ENCODE measurements at regions not wholly inside any gene's neighbourhood (a gene's known extent, or its start where the extent isn't known, plus 50 kb on each side); places are given as distances from the start of the nearest gene placed in this dataset.

GRCh38 chr11:25943777-25944661, 387.9 kb upstream of the ANO3 start:
- DNase-seq (ENCODE audit: low read depth in 1 of 2, low spot score in 1 of 2) (no peak), ATAC-seq (no peak), FAIRE-seq (no peak)
- no peaks in the 10 kb centered on the region for H3K4me1 ChIP-seq
- H3K4me3 ChIP-seq: no peak overlapping the region
- TF ChIP-seq HEYL (CRISPR knock-in tag; IDR thresholded peaks at IDR 0.05) (no peak), MAX (IDR thresholded peaks at IDR 0.05) (no peak)
- no peak overlapping the region for H3K27ac ChIP-seq
- H3K9me3 ChIP-seq: no peaks in the 10 kb centered on the region
- H3K4me2 ChIP-seq: no peak overlapping the region
- 32% methylated on average over 7 of the region's 17 CpGs for WGBS (ENCODE audit: missing lambda C conversion rate)
- CTCF ChIA-PET: interaction anchor here (1.4 kb wide), 1 partner anchor 14 kb away, joined by 3 read pairs; no protein-coding TSS in a partner anchor
- POLR2A ChIA-PET: no interaction called here

DNA sequence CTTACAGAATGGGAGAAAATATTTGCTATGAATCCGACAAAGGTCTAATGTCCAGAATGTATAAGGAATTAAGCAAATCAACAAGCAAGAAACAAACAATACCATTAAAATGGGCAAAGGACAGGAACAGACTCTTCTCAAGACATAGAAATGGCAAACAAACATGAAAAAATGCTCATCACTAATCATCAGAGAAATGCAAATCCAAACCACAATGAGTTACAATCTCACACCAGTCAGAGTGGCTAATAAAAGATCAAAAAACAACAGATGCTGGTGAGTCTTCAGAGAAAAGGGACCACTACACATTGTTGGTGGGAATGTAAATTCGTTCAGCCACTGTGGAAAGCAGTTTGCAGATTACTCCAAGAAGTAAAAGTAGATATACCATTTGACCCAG, 382.0 kb upstream of the ANO3 start:
- Histone ChIP-seq H3K9me3 (no peaks in the 10 kb centered on the region), H3K4me3 (no peak overlapping the region), H3K4me1 (no peaks in the 10 kb centered on the region), H3K4me2 (no peak overlapping the region), H3K27ac (no peak overlapping the region)
- FAIRE-seq (no peak), DNase-seq (ENCODE audit: low read depth in 1 of 2, low spot score in 1 of 2) (no peak), ATAC-seq (no peak)
- ChIA-PET POLR2A (no interaction called here), CTCF (no interaction called here)
- 2% methylated on average over 2 of the region's 2 CpGs for WGBS (ENCODE audit: missing lambda C conversion rate)
- no peak for TF ChIP-seq BHLHE40 (IDR thresholded peaks at IDR 0.05; ENCODE audit: low read depth, low read length)
- no peak for TF ChIP-seq EHMT2 (IDR thresholded peaks at IDR 0.05; ENCODE audit: low read depth)
- TF ChIP-seq USF2 (IDR thresholded peaks at IDR 0.05): no peak
- TF ChIP-seq ZC3H11A (IDR thresholded peaks at IDR 0.05): no peak

DNA sequence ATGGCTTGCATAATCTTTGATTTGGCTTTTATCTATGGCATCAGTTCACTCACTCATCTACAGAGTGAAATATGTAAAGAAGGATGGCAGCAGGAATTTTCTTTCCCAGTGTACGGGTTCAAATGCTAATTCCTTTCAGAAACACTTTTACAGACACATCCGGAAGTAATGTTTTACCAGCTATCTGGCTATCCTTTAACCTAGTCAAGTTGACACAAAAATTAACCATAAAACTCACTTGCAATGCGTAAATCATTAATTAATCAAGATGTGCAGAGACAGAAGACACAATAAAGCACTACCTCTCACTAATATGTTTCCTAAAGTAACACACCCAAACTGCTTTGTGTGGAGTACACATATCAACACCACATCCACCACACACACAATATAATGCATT, 378.9 kb upstream of the ANO3 start:
- Histone ChIP-seq H3K4me1 (no peaks in the 10 kb centered on the region), H3K4me3 (no peak overlapping the region), H3K27ac (no peak overlapping the region), H3K4me2 (no peak overlapping the region), H3K9me3 (no peaks in the 10 kb centered on the region)
- DNase-seq (ENCODE audit: low read depth in 1 of 2, low spot score in 1 of 2): no peak
- TF ChIP-seq POLR2AphosphoS2 (conservative IDR thresholded peaks at IDR 0.05; ENCODE audit: low read length): no peak
- TF ChIP-seq FOSB (CRISPR knock-in tag; IDR thresholded peaks at IDR 0.05): no peak
- TF ChIP-seq, protein P1, sequence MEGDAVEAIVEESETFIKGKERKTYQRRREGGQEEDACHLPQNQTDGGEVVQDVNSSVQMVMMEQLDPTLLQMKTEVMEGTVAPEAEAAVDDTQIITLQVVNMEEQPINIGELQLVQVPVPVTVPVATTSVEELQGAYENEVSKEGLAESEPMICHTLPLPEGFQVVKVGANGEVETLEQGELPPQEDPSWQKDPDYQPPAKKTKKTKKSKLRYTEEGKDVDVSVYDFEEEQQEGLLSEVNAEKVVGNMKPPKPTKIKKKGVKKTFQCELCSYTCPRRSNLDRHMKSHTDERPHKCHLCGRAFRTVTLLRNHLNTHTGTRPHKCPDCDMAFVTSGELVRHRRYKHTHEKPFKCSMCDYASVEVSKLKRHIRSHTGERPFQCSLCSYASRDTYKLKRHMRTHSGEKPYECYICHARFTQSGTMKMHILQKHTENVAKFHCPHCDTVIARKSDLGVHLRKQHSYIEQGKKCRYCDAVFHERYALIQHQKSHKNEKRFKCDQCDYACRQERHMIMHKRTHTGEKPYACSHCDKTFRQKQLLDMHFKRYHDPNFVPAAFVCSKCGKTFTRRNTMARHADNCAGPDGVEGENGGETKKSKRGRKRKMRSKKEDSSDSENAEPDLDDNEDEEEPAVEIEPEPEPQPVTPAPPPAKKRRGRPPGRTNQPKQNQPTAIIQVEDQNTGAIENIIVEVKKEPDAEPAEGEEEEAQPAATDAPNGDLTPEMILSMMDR (IDR thresholded peaks at IDR 0.05): no peak
- no peak for TF ChIP-seq MAZ (IDR thresholded peaks at IDR 0.05; ENCODE audit: borderline replicate concordance, low read depth, low read length)
- no peak for TF ChIP-seq JUNB (IDR thresholded peaks at IDR 0.05)
- TF ChIP-seq KDM1A (IDR thresholded peaks at IDR 0.05; ENCODE audit: low read depth): no peak
- no peak for TF ChIP-seq TP53 (CRISPR knock-in tag; IDR thresholded peaks at IDR 0.05)
- TF ChIP-seq, protein P2, sequence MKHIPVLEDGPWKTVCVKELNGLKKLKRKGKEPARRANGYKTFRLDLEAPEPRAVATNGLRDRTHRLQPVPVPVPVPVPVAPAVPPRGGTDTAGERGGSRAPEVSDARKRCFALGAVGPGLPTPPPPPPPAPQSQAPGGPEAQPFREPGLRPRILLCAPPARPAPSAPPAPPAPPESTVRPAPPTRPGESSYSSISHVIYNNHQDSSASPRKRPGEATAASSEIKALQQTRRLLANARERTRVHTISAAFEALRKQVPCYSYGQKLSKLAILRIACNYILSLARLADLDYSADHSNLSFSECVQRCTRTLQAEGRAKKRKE (CRISPR knock-in tag; IDR thresholded peaks at IDR 0.05; ENCODE audit: low read depth): no peak
- no peak for TF ChIP-seq FOSL2 (IDR thresholded peaks at IDR 0.05)
- no peak for TF ChIP-seq FOSL2 (CRISPR knock-in tag; IDR thresholded peaks at IDR 0.05)
- TF ChIP-seq HDAC2 (IDR thresholded peaks at IDR 0.05): no peak
- TF ChIP-seq CHD4 (IDR thresholded peaks at IDR 0.05; ENCODE audit: borderline replicate concordance): no peak
- TF ChIP-seq EHF (CRISPR knock-in tag; IDR thresholded peaks at IDR 0.05): no peak
- TF ChIP-seq SREBF2 (IDR thresholded peaks at IDR 0.05): no peak
- no peak for TF ChIP-seq HES2 (IDR thresholded peaks at IDR 0.05)
- TF ChIP-seq ELK1 (IDR thresholded peaks at IDR 0.05; ENCODE audit: low read depth, low read length): no peak
- TF ChIP-seq, protein P3, sequence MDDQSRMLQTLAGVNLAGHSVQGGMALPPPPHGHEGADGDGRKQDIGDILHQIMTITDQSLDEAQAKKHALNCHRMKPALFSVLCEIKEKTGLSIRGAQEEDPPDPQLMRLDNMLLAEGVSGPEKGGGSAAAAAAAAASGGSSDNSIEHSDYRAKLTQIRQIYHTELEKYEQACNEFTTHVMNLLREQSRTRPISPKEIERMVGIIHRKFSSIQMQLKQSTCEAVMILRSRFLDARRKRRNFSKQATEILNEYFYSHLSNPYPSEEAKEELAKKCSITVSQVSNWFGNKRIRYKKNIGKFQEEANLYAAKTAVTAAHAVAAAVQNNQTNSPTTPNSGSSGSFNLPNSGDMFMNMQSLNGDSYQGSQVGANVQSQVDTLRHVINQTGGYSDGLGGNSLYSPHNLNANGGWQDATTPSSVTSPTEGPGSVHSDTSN (IDR thresholded peaks at IDR 0.05): no peak
- TF ChIP-seq CBX8 (IDR thresholded peaks at IDR 0.05): no peak
- no peak for TF ChIP-seq TFCP2L1 (CRISPR knock-in tag; IDR thresholded peaks at IDR 0.05)
- TF ChIP-seq SMC3 (IDR thresholded peaks at IDR 0.05): no peak
- ChIA-PET CTCF (no interaction called here), POLR2A (no interaction called here)
- no peak for ATAC-seq
- WGBS (ENCODE audit: missing lambda C conversion rate): 16% methylated on average over 3 of the region's 3 CpGs
- FAIRE-seq: no peak

All from A549 (cell line).